GM12873 (cell line): ENCODE measurements at regions not wholly inside any gene's neighbourhood (a gene's known extent, or its start where the extent isn't known, plus 50 kb on each side); places are given as distances from the start of the nearest gene placed in this dataset.

ENCODE experiments used
- TF ChIP-seq, protein P1 (sequence below): IDR thresholded peaks from 2 replicates; pipeline ENCODE4 v1.5.1; 2012; ENCODE audit warnings: low read depth, mild to moderate bottlenecking, moderate library complexity, low read length, control low read depth; ENCODE audit not compliant: insufficient read depth; ENCODE audit errors: missing control alignments

DNA sequence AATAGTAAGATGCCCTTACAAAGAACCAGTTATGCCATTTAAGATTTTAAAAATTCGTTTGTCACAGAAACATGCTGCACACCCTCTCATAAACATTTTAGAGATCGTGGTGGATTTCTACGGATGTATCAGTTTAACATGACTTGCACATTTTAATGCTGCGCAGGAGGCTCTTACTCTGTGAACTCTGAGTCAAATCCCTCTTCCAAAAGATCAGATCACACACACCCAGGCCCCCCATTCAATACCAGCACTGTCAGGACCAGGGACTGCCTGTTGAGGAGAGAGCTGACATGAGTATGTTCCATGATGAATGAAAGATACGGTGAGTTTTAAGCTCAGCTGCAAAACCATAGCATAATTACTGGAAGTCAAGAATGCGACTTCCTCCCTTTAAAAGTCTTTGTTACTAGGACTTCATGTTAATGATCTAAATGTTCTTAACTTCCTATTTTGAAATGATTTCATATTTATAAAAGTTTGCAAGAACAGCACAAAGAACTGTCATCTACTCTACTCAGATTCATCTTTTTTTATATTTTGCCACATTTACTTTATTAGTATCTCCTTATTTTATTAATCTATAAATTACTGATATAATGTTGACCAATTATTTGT, 500.2 kb downstream of the GLRX3 start:
- TF ChIP-seq, protein P1, sequence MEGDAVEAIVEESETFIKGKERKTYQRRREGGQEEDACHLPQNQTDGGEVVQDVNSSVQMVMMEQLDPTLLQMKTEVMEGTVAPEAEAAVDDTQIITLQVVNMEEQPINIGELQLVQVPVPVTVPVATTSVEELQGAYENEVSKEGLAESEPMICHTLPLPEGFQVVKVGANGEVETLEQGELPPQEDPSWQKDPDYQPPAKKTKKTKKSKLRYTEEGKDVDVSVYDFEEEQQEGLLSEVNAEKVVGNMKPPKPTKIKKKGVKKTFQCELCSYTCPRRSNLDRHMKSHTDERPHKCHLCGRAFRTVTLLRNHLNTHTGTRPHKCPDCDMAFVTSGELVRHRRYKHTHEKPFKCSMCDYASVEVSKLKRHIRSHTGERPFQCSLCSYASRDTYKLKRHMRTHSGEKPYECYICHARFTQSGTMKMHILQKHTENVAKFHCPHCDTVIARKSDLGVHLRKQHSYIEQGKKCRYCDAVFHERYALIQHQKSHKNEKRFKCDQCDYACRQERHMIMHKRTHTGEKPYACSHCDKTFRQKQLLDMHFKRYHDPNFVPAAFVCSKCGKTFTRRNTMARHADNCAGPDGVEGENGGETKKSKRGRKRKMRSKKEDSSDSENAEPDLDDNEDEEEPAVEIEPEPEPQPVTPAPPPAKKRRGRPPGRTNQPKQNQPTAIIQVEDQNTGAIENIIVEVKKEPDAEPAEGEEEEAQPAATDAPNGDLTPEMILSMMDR: no peak

DNA sequence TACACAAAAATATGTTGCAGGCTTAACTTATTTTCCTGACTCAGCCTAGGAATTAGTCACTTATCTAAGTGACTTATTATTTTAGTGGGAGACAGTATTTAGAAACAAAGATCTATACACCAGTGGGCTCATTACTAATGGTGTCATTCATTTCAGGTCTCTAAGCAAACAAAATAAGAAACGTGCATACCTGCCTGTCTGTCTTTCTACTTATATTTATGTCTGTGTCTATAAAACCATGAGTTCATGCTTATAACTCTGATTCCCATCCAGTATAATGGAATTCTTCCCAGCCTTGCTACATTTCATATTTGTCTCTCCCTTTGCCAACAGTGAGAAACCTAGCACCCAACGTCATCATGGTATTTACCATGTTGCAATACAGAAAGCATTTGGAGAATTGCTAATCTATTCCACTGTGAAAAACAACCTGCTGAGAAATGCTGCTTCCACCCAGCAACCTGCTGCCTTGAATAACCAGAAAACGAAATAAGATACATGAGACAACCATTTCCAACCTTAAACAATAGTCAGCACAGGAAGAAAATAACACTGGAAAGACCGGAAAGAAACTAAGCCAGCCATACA, 501.0 kb downstream of the GLRX3 start:
- TF ChIP-seq, protein P1: no peak

DNA sequence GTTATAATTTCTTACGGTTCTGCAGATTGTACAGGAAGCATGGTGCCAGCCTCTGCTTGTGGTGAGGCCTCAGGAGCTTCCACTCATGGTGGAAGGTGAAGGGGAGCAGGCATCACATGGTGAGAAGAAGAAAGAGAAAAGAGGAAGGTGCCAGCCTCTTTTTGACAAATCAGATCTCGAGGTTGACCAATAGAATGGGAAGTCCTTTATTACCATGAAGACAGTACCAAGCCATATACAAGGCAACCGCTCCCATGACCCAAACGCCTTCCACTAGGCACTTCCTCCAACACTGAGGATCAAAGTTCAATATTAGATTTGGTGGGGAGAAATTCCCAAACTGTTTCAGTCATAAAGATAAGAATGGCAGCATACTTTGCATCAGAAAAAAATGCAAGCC, 502.8 kb downstream of the GLRX3 start:
- TF ChIP-seq, protein P1: no peak

DNA sequence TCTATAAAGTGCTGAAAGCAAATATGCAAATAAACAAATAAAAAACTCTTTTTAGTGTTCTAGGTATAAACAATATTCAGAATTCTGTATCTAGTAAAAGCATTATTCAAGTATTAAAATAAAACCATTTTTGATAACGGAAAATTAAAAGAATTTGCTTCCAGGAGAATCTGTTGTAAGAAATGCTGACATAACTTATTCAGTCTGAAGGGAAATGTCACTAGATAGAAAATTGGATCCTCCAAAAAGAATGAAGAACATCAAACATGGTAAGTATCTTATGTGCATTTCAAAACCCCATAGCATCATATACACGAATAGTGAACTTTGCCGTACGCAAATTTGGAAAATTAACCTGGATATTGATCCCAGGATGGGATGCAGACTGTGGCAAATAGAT, 506.7 kb downstream of the GLRX3 start:
- TF ChIP-seq, protein P1: no peak

DNA sequence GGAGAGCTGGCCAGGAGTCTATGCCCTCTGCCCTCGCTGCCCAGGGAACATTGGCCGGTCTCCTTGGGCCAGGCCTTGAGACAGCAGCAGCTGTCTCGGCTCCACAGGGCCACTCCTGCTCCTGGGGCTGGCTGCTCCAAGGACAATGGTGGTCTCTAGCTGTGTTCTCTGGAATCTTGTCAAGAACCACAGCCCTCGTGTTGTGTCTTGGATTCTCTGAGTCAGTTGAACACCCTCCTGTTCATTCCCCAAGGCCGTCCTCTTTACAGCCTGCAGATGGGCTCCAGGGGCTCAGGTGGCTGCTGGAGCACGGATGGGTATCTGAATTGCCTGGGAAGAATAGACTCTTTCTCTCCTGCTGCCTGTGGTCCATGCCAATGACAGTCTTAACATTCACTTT, 511.1 kb downstream of the GLRX3 start:
- TF ChIP-seq, protein P1: no peak

DNA sequence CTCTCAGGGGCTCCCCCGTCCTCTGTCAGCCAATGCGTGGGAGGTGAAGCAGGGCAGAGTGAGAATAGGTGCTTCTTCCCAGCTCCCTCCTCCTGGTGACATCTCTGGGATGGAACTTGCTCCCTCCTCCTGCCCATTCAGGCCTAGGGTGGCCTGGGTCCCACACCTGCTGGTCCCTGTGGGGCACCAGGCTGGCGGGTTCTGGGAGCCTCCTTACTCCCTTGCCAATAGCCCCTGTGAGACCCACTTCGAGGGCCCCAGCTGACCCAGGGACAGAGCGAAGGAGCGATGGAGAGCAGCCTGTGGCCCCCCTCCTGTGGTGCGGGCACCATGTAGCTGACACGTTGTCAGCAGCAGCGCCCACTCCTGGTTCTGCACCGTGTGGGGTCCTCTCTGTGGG, 512.6 kb downstream of the GLRX3 start:
- TF ChIP-seq, protein P1: no peak

DNA sequence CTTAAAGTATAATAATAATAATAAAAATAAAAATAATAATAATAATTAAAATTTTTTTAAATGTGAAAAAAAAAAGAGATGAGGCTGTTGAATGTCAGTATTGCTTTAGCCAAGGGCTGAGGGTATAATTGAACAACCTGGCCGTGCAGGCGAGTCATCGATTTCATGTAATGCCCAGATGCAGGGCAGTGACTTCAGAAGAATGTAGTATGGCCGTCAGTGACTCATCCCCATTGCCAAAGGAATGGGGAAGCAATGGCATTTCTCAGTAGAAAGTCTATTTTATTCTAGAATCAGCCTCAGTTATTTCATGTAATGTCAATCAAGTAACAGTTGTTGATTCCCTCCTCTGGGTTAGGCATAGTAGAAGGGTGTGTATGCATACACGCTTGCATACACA, 516.4 kb downstream of the GLRX3 start:
- TF ChIP-seq, protein P1: no peak
